CD4-positive, alpha-beta T cell (primary cell): ENCODE measurements at regions not wholly inside any gene's neighbourhood (a gene's known extent, or its start where the extent isn't known, plus 50 kb on each side); places are given as distances from the start of the nearest gene placed in this dataset.

Source experiments
- ATAC-seq: fragments of 200-7000 bp; cut with Tn5 transposase; one replicate; pipeline ENCODE4 v1.10.0; 2022; ENCODE audit warnings: mild to moderate bottlenecking; ENCODE audit not compliant: poor library complexity
- CTCF ChIA-PET: fragments of 350-600 bp; sonication (Branson Sonifier 250); formaldehyde crosslinking; loops from one replicate; lab custom pipeline; 2021; ENCODE audit warnings: antibody characterized with exemption, inconsistent platforms; lab: Charles Lee
- POLR2A ChIA-PET: fragments of 350-600 bp; sonication (Branson Sonifier 250); formaldehyde crosslinking; loops from one replicate; lab custom pipeline; 2021; ENCODE audit warnings: antibody characterized with exemption, inconsistent platforms; lab: Charles Lee
- DNase-seq, 14 experiments: peaks; one replicate each; pipeline ENCODE4 v3.0.0-alpha.2; 2013 to 2020; ENCODE audit warnings: mixed read lengths in 2 of 14
- H3K27ac ChIP-seq, 2 donors: one replicate each; pipeline versions ENCODE4 v1.5.1 to v1.7.0; 2013; ENCODE audit warnings: low read length in 2 of 2, low read depth in 1 of 2, mild to moderate bottlenecking in 1 of 2
- H3K27me3 ChIP-seq, 2 experiments: 1 replicate in 1 of 2; 2 replicates in 1 of 2; pipeline versions ENCODE4 v1.6.1 to v1.7.0; 2013; ENCODE audit warnings: low read length in 2 of 2, control low read depth in 1 of 2, mild to moderate bottlenecking in 1 of 2, moderate library complexity in 1 of 2; ENCODE audit not compliant: insufficient read depth in 2 of 2, control insufficient read depth in 1 of 2
- H3K36me3 ChIP-seq: one replicate; pipeline ENCODE4 v1.6.1; 2013; ENCODE audit warnings: low read length, control low read depth; ENCODE audit not compliant: insufficient read depth
- H3K4me1 ChIP-seq: one replicate; pipeline ENCODE4 v1.6.1; 2013; ENCODE audit warnings: low read length, control low read depth; ENCODE audit not compliant: insufficient read depth
- H3K4me3 ChIP-seq: one replicate; pipeline ENCODE4 v1.5.1; 2013; ENCODE audit warnings: mild to moderate bottlenecking, low read length, moderate library complexity
- H3K9me3 ChIP-seq, 2 experiments: 1 replicate in 1 of 2; 2 replicates in 1 of 2; pipeline versions ENCODE4 v1.6.1 to v1.7.0; 2013; ENCODE audit warnings: low read length in 2 of 2, mild to moderate bottlenecking in 2 of 2, control low read depth in 1 of 2, moderate library complexity in 1 of 2; ENCODE audit not compliant: control insufficient read depth in 1 of 2, insufficient read depth in 1 of 2
- H3K27ac Mint-ChIP-seq: one replicate; pipeline ENCODE4 v1.8.0; 2020; ENCODE audit warnings: mixed read lengths
- H3K27me3 Mint-ChIP-seq: one replicate; pipeline ENCODE4 v1.8.0; 2021; ENCODE audit warnings: mixed read lengths
- H3K36me3 Mint-ChIP-seq: one replicate; pipeline ENCODE4 v1.8.0; 2021; ENCODE audit warnings: low read depth, mixed read lengths
- H3K4me1 Mint-ChIP-seq: one replicate; pipeline ENCODE4 v1.8.0; 2021; ENCODE audit warnings: low read depth, mixed read lengths
- H3K4me3 Mint-ChIP-seq: one replicate; pipeline ENCODE4 v1.8.0; 2020; ENCODE audit warnings: mild to moderate bottlenecking, mixed read lengths
- H3K9me3 Mint-ChIP-seq: one replicate; pipeline ENCODE4 v1.8.0; 2020; ENCODE audit warnings: mixed read lengths
- CTCF ChIP-seq: fragments of 200-600 bp; IDR thresholded peaks from one replicate; pipeline ENCODE4 v1.8.0; 2022; ENCODE audit warnings: antibody characterized with exemption, mild to moderate bottlenecking
- intact Hi-C, 2 experiments: fragments of 100-400 bp; cut with DNase I in 1 of 2; cut with micrococcal nuclease in 1 of 2; formaldehyde crosslinking; loops; one replicate each; pipeline versions ENCODE4 v1.15.1 to v1.9.0; 2023 to 2025; cut with DNase I, micrococcal nuclease

GRCh38 chr20:50290112-50290511 is 99.5 kb downstream of the CEBPB start:
- ATAC-seq (no peak), DNase-seq (no peak)
- Histone ChIP-seq H3K9me3 (no peaks in the 10 kb centered on the region), H3K36me3 (no peaks in the 10 kb centered on the region), H3K27me3 (no peaks in the 10 kb centered on the region), H3K27ac (no peak overlapping the region), H3K4me3 (no peak overlapping the region), H3K4me1 (peaks cover 5% of the 10 kb centered on the region)
- CTCF ChIA-PET, result no interaction called here
- H3K27me3 Mint-ChIP-seq, result peaks cover 5% of the 10 kb centered on the region
- POLR2A ChIA-PET, result no interaction called here
- no peak overlapping the region for H3K4me3 Mint-ChIP-seq
- no peak for TF ChIP-seq CTCF
- no peaks in the 10 kb centered on the region for H3K9me3 Mint-ChIP-seq
- no peak overlapping the region for H3K27ac Mint-ChIP-seq
- H3K36me3 Mint-ChIP-seq, result no peaks in the 10 kb centered on the region
- no peaks in the 10 kb centered on the region for H3K4me1 Mint-ChIP-seq
- intact Hi-C loops, result no loop called here

GRCh38 chr20:50290808-50291207 is 100.2 kb downstream of the CEBPB start:
- Mint-ChIP-seq H3K4me1 (no peaks in the 10 kb centered on the region), H3K9me3 (no peaks in the 10 kb centered on the region), H3K4me3 (no peak overlapping the region), H3K27me3 (peaks cover 5% of the 10 kb centered on the region), H3K36me3 (no peaks in the 10 kb centered on the region), H3K27ac (no peak overlapping the region)
- Histone ChIP-seq H3K36me3 (no peaks in the 10 kb centered on the region), H3K27me3 (no peaks in the 10 kb centered on the region), H3K4me1 (no peaks in the 10 kb centered on the region), H3K4me3 (no peak overlapping the region), H3K27ac (no peak overlapping the region), H3K9me3 (no peaks in the 10 kb centered on the region)
- no peak for TF ChIP-seq CTCF
- intact Hi-C loops, result no loop called here
- POLR2A ChIA-PET, result no interaction called here
- CTCF ChIA-PET, result no interaction called here
- ATAC-seq (no peak), DNase-seq (no peak)

- CTCF ChIA-PET, result no interaction called here
- H3K4me1 Mint-ChIP-seq, result no peaks in the 10 kb centered on the region
- H3K9me3 Mint-ChIP-seq, result no peaks in the 10 kb centered on the region
- ATAC-seq, result no peak
- H3K36me3 Mint-ChIP-seq, result no peaks in the 10 kb centered on the region
- no peak for DNase-seq
- Histone ChIP-seq H3K4me3 (no peak overlapping the region), H3K9me3 (no peaks in the 10 kb centered on the region), H3K27ac (no peak overlapping the region), H3K4me1 (no peaks in the 10 kb centered on the region), H3K36me3 (no peaks in the 10 kb centered on the region), H3K27me3 (no peaks in the 10 kb centered on the region)
- H3K4me3 Mint-ChIP-seq, result no peak overlapping the region
- no peak for TF ChIP-seq CTCF
- POLR2A ChIA-PET, result no interaction called here
- intact Hi-C loops, result no loop called here
- peaks cover 5% of the 10 kb centered on the region for H3K27me3 Mint-ChIP-seq
- H3K27ac Mint-ChIP-seq, result no peak overlapping the region
These were observed 100.8 kb downstream of the CEBPB start for GRCh38 chr20:50291254-50292078.
